ENCODE measurements at regions not wholly inside any gene's neighbourhood (a gene's known extent, or its start where the extent isn't known, plus 50 kb on each side); places are given as distances from the start of the nearest gene placed in this dataset.
A peak's percentile ranks its signal among the peaks of the same experiment; 100 is the strongest.

DNA sequence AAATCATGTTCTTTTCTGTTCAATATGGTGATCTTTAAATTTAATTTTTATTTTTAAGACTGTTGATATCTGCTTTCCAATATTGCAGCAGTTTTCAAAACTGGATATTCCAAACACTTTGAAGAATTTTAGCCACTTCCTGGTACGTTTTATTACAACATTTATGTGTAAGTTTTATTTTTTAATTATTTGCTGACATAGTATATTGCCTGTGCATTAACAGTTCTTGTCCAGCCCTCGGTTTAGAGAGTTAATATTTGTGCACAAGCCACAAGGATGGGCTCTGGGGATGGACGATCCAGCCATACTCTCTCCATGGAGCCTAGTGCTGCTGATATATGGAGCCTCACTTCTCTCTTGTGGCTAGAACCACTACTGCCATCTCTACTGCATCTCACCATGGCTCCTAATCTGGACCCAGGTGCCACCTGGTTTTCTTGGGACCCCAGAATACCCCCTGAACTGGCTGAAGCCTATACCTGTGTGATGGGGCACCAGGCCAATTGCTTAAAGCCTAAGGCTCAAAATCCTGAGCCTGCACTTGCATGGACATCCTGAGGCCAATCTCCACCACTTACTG, 262.5 kb downstream of the RASSF9 start:
- Mint-ChIP-seq H3K36me3 (no peaks in the 10 kb centered on the region), H3K4me3 (no peak overlapping the region), H3K9me3 (no peaks in the 10 kb centered on the region), H3K27ac (no peak overlapping the region), H3K27me3 (ENCODE audit: low read depth) (no peaks in the 10 kb centered on the region), H3K4me1 (peaks cover 11% of the 10 kb centered on the region)
- CTCF ChIA-PET = interaction anchor here (2.3 kb wide), 2 partner anchors 105 to 294 kb away, joined by 15 to 24 read pairs; no protein-coding TSS in a partner anchor
- POLR2A ChIA-PET = no interaction called here
- ATAC-seq (no peak), DNase-seq (ENCODE audit: low spot score) (no peak)
- TF ChIP-seq ZNF423 (CRISPR knock-in tag; IDR thresholded peaks at IDR 0.05) (no peak), GABPB1 (CRISPR knock-in tag; IDR thresholded peaks at IDR 0.05) (no peak)

DNA sequence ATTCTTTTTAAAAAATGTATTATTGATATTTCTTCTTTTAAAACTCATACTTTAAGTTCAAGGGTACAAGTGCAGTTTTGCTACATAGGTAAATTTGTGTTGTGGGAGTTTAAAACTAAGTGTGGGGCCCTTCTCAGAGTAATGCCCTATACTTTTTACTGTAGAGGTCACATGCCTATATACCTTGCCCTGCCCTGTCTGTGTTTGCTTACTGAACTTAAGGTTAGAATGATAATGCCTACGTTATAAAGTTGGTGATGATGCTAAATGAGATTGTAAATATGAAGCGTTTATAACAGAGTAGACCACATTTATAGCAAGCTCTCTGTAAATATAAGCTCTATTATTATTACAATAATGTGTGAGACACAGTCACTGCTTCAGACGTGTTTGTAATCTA, 261.9 kb downstream of the RASSF9 start:
- ChIA-PET CTCF (interaction anchor here (1.6 to 2.3 kb wide), 4 partner anchors 106 to 346 kb away, joined by 5 to 24 read pairs (median 12); no protein-coding TSS in a partner anchor), POLR2A (interaction anchor here (0.5 kb wide), 1 partner anchor 75 kb away, joined by 3 read pairs; no protein-coding TSS in a partner anchor)
- Mint-ChIP-seq H3K9me3 (no peaks in the 10 kb centered on the region), H3K4me3 (no peak overlapping the region), H3K4me1 (peaks cover 11% of the 10 kb centered on the region), H3K27ac (no peak overlapping the region), H3K27me3 (ENCODE audit: low read depth) (no peaks in the 10 kb centered on the region), H3K36me3 (no peaks in the 10 kb centered on the region)
- TF ChIP-seq ETV6 (CRISPR knock-in tag; IDR thresholded peaks at IDR 0.05) (no peak), SMAD4 (CRISPR knock-in tag; IDR thresholded peaks at IDR 0.05) (no peak), NR3C1 (CRISPR knock-in tag; conservative IDR thresholded peaks at IDR 0.05; ENCODE audit: low read depth) (no peak), TCF7 (CRISPR knock-in tag; IDR thresholded peaks at IDR 0.05; ENCODE audit: low read depth) (no peak)
- ATAC-seq (no peak), DNase-seq (ENCODE audit: low spot score) (no peak)

DNA sequence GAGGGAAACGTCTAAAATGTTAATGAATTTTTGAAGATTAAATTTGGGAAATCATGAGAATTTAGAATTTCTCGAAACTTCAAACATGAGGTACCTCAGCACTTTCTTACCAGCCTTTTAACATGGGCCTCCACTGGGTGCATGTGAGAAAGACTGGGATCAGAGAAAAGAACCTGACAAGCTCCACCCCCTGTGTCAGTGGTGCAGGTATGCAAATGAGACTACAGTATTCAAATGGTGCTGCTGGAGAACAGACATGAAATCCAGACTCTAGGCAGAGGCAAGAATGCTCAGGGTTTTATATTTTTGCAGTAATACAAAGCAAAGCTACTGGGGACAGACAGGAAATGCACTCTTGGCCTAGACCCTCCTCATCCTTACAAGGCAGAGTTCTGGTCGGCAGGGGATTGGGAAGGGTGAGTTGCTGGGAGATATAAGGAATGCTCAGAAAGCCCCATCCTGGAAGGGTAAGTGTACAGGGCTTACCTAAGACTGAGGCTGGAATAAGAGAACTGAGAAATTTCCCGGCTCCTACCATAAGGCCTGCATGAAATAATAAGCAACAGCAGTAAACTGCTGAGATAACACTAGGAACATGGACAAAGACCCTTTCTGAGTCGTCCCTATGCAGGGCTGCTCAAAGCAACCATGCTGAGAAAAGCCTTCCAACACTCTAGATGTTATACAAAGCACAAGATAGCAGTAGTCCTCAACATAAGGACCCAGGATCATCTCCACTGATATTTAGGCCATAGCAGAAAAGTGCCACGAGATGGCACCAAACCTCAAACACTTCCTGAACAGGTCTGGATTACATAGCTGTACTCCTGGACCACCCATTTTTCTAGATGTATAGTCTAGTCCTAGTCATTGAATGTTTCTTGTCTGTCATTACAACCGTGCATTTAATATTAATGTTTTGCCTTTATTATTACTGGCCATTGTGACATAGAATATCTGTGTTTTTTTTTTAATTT, 260.8 kb downstream of the RASSF9 start:
- ATAC-seq = peak; percentile 92
- peaks cover 11% of the 10 kb centered on the region for H3K4me1 Mint-ChIP-seq
- no peaks in the 10 kb centered on the region for H3K27me3 Mint-ChIP-seq (ENCODE audit: low read depth)
- peak; percentile 59 for DNase-seq (ENCODE audit: low spot score)
- CTCF ChIA-PET = interaction anchor here (0.6 to 2.3 kb wide), 13 partner anchors 8 to 376 kb away, joined by 3 to 24 read pairs (median 5); partner anchors contain the start of gene NTS
- H3K27ac Mint-ChIP-seq = no peak overlapping the region
- POLR2A ChIA-PET = interaction anchor here (0.7 kb wide), 1 partner anchor 1818 kb away, joined by 3 read pairs; no protein-coding TSS in a partner anchor
- TF ChIP-seq, protein P1, sequence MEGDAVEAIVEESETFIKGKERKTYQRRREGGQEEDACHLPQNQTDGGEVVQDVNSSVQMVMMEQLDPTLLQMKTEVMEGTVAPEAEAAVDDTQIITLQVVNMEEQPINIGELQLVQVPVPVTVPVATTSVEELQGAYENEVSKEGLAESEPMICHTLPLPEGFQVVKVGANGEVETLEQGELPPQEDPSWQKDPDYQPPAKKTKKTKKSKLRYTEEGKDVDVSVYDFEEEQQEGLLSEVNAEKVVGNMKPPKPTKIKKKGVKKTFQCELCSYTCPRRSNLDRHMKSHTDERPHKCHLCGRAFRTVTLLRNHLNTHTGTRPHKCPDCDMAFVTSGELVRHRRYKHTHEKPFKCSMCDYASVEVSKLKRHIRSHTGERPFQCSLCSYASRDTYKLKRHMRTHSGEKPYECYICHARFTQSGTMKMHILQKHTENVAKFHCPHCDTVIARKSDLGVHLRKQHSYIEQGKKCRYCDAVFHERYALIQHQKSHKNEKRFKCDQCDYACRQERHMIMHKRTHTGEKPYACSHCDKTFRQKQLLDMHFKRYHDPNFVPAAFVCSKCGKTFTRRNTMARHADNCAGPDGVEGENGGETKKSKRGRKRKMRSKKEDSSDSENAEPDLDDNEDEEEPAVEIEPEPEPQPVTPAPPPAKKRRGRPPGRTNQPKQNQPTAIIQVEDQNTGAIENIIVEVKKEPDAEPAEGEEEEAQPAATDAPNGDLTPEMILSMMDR (IDR thresholded peaks at IDR 0.05) = peak; percentile 50; the same call in 1 of the 2 replicates
- TF ChIP-seq, protein P2, sequence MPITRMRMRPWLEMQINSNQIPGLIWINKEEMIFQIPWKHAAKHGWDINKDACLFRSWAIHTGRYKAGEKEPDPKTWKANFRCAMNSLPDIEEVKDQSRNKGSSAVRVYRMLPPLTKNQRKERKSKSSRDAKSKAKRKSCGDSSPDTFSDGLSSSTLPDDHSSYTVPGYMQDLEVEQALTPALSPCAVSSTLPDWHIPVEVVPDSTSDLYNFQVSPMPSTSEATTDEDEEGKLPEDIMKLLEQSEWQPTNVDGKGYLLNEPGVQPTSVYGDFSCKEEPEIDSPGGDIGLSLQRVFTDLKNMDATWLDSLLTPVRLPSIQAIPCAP (CRISPR knock-in tag; IDR thresholded peaks at IDR 0.05) = no peak
- no peak for TF ChIP-seq SMAD3 (CRISPR knock-in tag; IDR thresholded peaks at IDR 0.05; ENCODE audit: borderline replicate concordance)
- H3K36me3 Mint-ChIP-seq = no peaks in the 10 kb centered on the region
- no peak overlapping the region for H3K4me3 Mint-ChIP-seq
- H3K9me3 Mint-ChIP-seq = no peaks in the 10 kb centered on the region

DNA sequence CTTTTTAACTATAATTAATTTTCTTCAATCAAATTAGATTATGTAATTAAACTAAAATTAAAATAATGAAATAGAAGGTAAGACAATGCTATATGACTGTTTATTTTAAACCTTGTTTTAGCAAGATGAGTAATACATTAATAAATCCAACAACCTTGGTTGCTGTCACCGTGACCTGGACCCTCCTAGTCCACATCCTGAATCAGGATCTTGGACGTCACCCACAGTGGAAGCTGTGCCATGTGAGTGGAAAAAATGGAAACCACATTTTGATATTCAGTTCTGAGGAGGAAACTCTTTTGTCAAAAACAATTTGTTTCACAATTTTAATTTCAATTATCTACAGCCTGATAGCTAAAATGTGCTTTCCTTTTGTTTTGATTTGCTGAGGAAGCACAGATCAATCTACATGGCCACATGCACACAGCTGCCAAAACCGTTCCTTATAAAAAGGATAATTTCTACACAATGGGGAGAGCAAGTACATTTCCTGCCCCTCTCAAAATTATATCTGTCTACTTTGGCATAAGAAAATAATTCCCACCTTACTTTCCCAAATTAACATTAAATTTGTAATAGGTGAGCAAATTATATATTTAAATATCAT, 255.5 kb downstream of the RASSF9 start:
- ChIA-PET CTCF (no interaction called here), POLR2A (no interaction called here)
- Mint-ChIP-seq H3K4me1 (no peaks in the 10 kb centered on the region; the same call in 1 of the 2 replicates), H3K27ac (no peak overlapping the region), H3K4me3 (no peak overlapping the region), H3K36me3 (no peaks in the 10 kb centered on the region), H3K27me3 (ENCODE audit: low read depth) (no peaks in the 10 kb centered on the region), H3K9me3 (no peaks in the 10 kb centered on the region)
- no peak for DNase-seq (ENCODE audit: low spot score)
- ATAC-seq = no peak
- TF ChIP-seq, protein P3, sequence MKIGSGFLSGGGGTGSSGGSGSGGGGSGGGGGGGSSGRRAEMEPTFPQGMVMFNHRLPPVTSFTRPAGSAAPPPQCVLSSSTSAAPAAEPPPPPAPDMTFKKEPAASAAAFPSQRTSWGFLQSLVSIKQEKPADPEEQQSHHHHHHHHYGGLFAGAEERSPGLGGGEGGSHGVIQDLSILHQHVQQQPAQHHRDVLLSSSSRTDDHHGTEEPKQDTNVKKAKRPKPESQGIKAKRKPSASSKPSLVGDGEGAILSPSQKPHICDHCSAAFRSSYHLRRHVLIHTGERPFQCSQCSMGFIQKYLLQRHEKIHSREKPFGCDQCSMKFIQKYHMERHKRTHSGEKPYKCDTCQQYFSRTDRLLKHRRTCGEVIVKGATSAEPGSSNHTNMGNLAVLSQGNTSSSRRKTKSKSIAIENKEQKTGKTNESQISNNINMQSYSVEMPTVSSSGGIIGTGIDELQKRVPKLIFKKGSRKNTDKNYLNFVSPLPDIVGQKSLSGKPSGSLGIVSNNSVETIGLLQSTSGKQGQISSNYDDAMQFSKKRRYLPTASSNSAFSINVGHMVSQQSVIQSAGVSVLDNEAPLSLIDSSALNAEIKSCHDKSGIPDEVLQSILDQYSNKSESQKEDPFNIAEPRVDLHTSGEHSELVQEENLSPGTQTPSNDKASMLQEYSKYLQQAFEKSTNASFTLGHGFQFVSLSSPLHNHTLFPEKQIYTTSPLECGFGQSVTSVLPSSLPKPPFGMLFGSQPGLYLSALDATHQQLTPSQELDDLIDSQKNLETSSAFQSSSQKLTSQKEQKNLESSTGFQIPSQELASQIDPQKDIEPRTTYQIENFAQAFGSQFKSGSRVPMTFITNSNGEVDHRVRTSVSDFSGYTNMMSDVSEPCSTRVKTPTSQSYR (CRISPR knock-in tag; IDR thresholded peaks at IDR 0.05) = no peak
- no peak for TF ChIP-seq ZNF232 (CRISPR knock-in tag; IDR thresholded peaks at IDR 0.05)
- TF ChIP-seq ZNF121 (CRISPR knock-in tag; IDR thresholded peaks at IDR 0.05) = no peak
- TF ChIP-seq ZNF416 (CRISPR knock-in tag; IDR thresholded peaks at IDR 0.05) = no peak
- TF ChIP-seq GABPB1 (CRISPR knock-in tag; IDR thresholded peaks at IDR 0.05) = no peak
- TF ChIP-seq HMGA2 (CRISPR knock-in tag; IDR thresholded peaks at IDR 0.05) = no peak
- no peak for TF ChIP-seq TEAD4 (CRISPR knock-in tag; IDR thresholded peaks at IDR 0.05)
- TF ChIP-seq EMX1 (CRISPR knock-in tag; IDR thresholded peaks at IDR 0.05) = no peak
- no peak for TF ChIP-seq ZNF396 (CRISPR knock-in tag; IDR thresholded peaks at IDR 0.05; ENCODE audit: borderline replicate concordance)
- no peak for TF ChIP-seq IRF2 (CRISPR knock-in tag; IDR thresholded peaks at IDR 0.05; ENCODE audit: borderline replicate concordance, low read depth)
- TF ChIP-seq, protein P4, sequence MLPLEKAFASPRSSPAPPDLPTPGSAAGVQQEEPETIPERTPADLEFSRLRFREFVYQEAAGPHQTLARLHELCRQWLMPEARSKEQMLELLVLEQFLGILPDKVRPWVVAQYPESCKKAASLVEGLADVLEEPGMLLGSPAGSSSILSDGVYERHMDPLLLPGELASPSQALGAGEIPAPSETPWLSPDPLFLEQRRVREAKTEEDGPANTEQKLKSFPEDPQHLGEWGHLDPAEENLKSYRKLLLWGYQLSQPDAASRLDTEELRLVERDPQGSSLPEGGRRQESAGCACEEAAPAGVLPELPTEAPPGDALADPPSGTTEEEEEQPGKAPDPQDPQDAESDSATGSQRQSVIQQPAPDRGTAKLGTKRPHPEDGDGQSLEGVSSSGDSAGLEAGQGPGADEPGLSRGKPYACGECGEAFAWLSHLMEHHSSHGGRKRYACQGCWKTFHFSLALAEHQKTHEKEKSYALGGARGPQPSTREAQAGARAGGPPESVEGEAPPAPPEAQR (CRISPR knock-in tag; IDR thresholded peaks at IDR 0.05) = no peak
- no peak for TF ChIP-seq ZNF423 (CRISPR knock-in tag; IDR thresholded peaks at IDR 0.05)

Measured in WTC11 (cell line).